ENCODE measurements at regions not wholly inside any gene's neighbourhood (a gene's known extent, or its start where the extent isn't known, plus 50 kb on each side); places are given as distances from the start of the nearest gene placed in this dataset.

GRCh38 chr6:94130478-94130877 is 711.1 kb upstream of the EPHA7 start:
- DNase-seq (ENCODE audit: low read depth, low spot score) (no peak), ATAC-seq (no peak)
- Histone ChIP-seq H3K9me3 (ENCODE audit: control insufficient read depth, insufficient read depth, low read depth, low read length) (no peaks in the 10 kb centered on the region), H3K4me3 (ENCODE audit: low read depth in 2 of 2, low read length in 2 of 2) (no peak overlapping the region), H3K27me3 (ENCODE audit: control insufficient read depth, insufficient read depth, low read length) (no peaks in the 10 kb centered on the region), H3K4me1 (ENCODE audit: control insufficient read depth, insufficient read depth, low read length) (peaks cover 6% of the 10 kb centered on the region; the same call in 1 of the 2 replicates), H3K36me3 (ENCODE audit: control insufficient read depth, insufficient read depth, low read length) (no peaks in the 10 kb centered on the region), H3K27ac (ENCODE audit: low read length) (peak overlapping the region; percentile 17; the same call in 1 of the 2 replicates)
- TF ChIP-seq, protein P1, sequence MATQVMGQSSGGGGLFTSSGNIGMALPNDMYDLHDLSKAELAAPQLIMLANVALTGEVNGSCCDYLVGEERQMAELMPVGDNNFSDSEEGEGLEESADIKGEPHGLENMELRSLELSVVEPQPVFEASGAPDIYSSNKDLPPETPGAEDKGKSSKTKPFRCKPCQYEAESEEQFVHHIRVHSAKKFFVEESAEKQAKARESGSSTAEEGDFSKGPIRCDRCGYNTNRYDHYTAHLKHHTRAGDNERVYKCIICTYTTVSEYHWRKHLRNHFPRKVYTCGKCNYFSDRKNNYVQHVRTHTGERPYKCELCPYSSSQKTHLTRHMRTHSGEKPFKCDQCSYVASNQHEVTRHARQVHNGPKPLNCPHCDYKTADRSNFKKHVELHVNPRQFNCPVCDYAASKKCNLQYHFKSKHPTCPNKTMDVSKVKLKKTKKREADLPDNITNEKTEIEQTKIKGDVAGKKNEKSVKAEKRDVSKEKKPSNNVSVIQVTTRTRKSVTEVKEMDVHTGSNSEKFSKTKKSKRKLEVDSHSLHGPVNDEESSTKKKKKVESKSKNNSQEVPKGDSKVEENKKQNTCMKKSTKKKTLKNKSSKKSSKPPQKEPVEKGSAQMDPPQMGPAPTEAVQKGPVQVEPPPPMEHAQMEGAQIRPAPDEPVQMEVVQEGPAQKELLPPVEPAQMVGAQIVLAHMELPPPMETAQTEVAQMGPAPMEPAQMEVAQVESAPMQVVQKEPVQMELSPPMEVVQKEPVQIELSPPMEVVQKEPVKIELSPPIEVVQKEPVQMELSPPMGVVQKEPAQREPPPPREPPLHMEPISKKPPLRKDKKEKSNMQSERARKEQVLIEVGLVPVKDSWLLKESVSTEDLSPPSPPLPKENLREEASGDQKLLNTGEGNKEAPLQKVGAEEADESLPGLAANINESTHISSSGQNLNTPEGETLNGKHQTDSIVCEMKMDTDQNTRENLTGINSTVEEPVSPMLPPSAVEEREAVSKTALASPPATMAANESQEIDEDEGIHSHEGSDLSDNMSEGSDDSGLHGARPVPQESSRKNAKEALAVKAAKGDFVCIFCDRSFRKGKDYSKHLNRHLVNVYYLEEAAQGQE (IDR thresholded peaks at IDR 0.05; ENCODE audit: insufficient read depth in 1 of 2, low read depth in 2 of 2, low read length in 1 of 2) = no peak
- TF ChIP-seq TCF7L2 (IDR thresholded peaks at IDR 0.05; ENCODE audit: low read depth, low read length) = no peak
- no peak for TF ChIP-seq SIN3A (IDR thresholded peaks at IDR 0.05; ENCODE audit: borderline replicate concordance, insufficient read depth, low read depth, low read length)
- TF ChIP-seq CTCF (IDR thresholded peaks at IDR 0.05) = no peak
- TF ChIP-seq POLR2AphosphoS5 (IDR thresholded peaks at IDR 0.05; ENCODE audit: low read depth, low read length) = no peak
- no TSS peak for BruUV-seq (replicated peaks)
- in situ Hi-C loops (cut with HindIII; ENCODE audit: low pct_unique_long_range_greater_than_20kb, low sequenced_read_pairs) = no loop called here
- CTCF ChIA-PET = no interaction called here
- intact Hi-C loops (cut with micrococcal nuclease; ENCODE audit: unreplicated experiment) = no loop called here
- POLR2A ChIA-PET = no interaction called here

DNA sequence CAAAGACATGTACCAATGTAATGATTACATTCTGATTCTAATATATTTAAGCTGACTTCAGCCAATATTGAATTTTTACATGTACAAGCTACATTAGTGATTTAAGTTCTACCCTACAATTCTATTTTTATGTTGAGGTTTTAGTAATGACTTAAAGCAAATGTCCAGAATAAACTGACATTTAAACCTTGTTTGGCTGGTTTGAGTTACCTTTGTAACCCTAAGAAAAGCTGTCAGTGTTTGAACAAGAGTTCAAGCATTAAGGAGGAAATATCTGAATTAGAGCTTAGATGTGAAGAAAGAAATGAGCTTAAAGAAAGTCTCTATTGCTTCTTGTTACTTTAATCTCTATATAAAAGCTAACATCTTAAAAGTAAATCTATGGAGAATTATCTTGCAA is 710.6 kb upstream of the EPHA7 start:
- TF ChIP-seq POLR2AphosphoS5 (IDR thresholded peaks at IDR 0.05; ENCODE audit: low read depth, low read length) = no peak
- TF ChIP-seq, protein P1 (IDR thresholded peaks at IDR 0.05; ENCODE audit: insufficient read depth in 1 of 2, low read depth in 2 of 2, low read length in 1 of 2) = no peak
- no peak for TF ChIP-seq CTCF (IDR thresholded peaks at IDR 0.05)
- no peak for TF ChIP-seq SIN3A (IDR thresholded peaks at IDR 0.05; ENCODE audit: borderline replicate concordance, insufficient read depth, low read depth, low read length)
- no peak for TF ChIP-seq TCF7L2 (IDR thresholded peaks at IDR 0.05; ENCODE audit: low read depth, low read length)
- H3K36me3 ChIP-seq (ENCODE audit: control insufficient read depth, insufficient read depth, low read length) = no peaks in the 10 kb centered on the region
- no peak for ATAC-seq
- DNase-seq (ENCODE audit: low read depth, low spot score) = no peak
- intact Hi-C loops (cut with micrococcal nuclease; ENCODE audit: unreplicated experiment) (no loop called here), in situ Hi-C loops (cut with HindIII; ENCODE audit: low pct_unique_long_range_greater_than_20kb, low sequenced_read_pairs) (no loop called here)
- no TSS peak for BruUV-seq (replicated peaks)
- H3K27ac ChIP-seq (ENCODE audit: low read length) = no peak overlapping the region
- peaks cover 6% of the 10 kb centered on the region; the same call in 1 of the 2 replicates for H3K4me1 ChIP-seq (ENCODE audit: control insufficient read depth, insufficient read depth, low read length)
- no peaks in the 10 kb centered on the region for H3K27me3 ChIP-seq (ENCODE audit: control insufficient read depth, insufficient read depth, low read length)
- H3K4me3 ChIP-seq (ENCODE audit: low read depth in 2 of 2, low read length in 2 of 2) = no peak overlapping the region
- ChIA-PET POLR2A (no interaction called here), CTCF (no interaction called here)
- no peaks in the 10 kb centered on the region for H3K9me3 ChIP-seq (ENCODE audit: control insufficient read depth, insufficient read depth, low read depth, low read length)
